ENCODE measurements at regions not wholly inside any gene's neighbourhood (a gene's known extent, or its start where the extent isn't known, plus 50 kb on each side); places are given as distances from the start of the nearest gene placed in this dataset.
"Not testable (repeated sequence)": the region's sequence is repeated elsewhere in the genome, so short reads cannot be mapped to it uniquely, and the experiment has no call there.

- H3K4me1 ChIP-seq (ENCODE audit: control insufficient read depth in 1 of 2, insufficient read depth in 2 of 2, low read length in 2 of 2), result peaks cover 7 to 18% of the 10 kb centered on the region in 2 donors
- H3K4me3 ChIP-seq (ENCODE audit: low read depth in 1 of 2, low read length in 2 of 2), result no peak overlapping the region
- H3K27me3 ChIP-seq (ENCODE audit: control insufficient read depth in 1 of 2, insufficient read depth in 2 of 2, low read length in 2 of 2), result no peaks in the 10 kb centered on the region
- H3K9me3 ChIP-seq (ENCODE audit: control insufficient read depth in 1 of 2, low read length in 2 of 2), result no peaks in the 10 kb centered on the region
- H3K9ac ChIP-seq (ENCODE audit: low read depth in 1 of 2, low read length in 2 of 2), result no peak overlapping the region
- no peak overlapping the region for H3K27ac ChIP-seq (ENCODE audit: low read depth, low read length)
- H3K36me3 ChIP-seq (ENCODE audit: control insufficient read depth in 1 of 2, insufficient read depth in 2 of 2, low read length in 2 of 2), result no peaks in the 10 kb centered on the region
Observed at GRCh38 chr3:40925231-40925630, 274.1 kb upstream of the CTNNB1 start.

DNA sequence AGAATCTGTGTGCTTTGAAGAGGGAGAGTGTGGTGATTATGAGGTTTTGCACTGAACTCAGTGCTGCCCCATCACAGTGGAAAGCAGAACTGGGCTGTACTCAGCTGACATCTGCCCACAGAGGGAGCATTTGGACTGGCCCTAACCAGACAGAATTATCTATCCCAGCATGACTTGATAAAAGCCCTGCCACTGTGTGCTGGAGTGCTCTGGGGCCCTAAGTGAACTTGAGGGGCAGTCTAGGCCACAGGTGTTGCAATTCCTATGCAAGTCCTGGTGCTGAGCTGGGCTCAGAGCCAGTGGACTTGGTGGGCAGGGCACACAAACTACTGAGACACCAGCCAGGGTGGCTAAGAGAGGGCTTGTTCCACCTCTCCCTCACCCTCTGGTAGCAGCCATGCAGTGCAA lies 269.2 kb upstream of the CTNNB1 start:
- Histone ChIP-seq H3K4me1 (ENCODE audit: control insufficient read depth in 1 of 2, insufficient read depth in 2 of 2, low read length in 2 of 2) (peaks cover 0 to 1% of the 10 kb centered on the region in 2 donors), H3K4me3 (ENCODE audit: low read depth in 1 of 2, low read length in 2 of 2) (no peak overlapping the region), H3K36me3 (ENCODE audit: control insufficient read depth in 1 of 2, insufficient read depth in 2 of 2, low read length in 2 of 2) (no peaks in the 10 kb centered on the region), H3K27me3 (ENCODE audit: control insufficient read depth in 1 of 2, insufficient read depth in 2 of 2, low read length in 2 of 2) (no peaks in the 10 kb centered on the region), H3K9me3 (ENCODE audit: control insufficient read depth in 1 of 2, low read length in 2 of 2) (no peaks in the 10 kb centered on the region), H3K9ac (ENCODE audit: low read depth in 1 of 2, low read length in 2 of 2) (no peak overlapping the region), H3K27ac (ENCODE audit: low read depth, low read length) (no peak overlapping the region)

- Histone ChIP-seq H3K27ac (ENCODE audit: low read depth, low read length) (no peak overlapping the region), H3K9ac (ENCODE audit: low read depth in 1 of 2, low read length in 2 of 2) (no peak overlapping the region), H3K36me3 (ENCODE audit: control insufficient read depth in 1 of 2, insufficient read depth in 2 of 2, low read length in 2 of 2) (no peaks in the 10 kb centered on the region), H3K4me3 (ENCODE audit: low read depth in 1 of 2, low read length in 2 of 2) (no peak overlapping the region), H3K9me3 (ENCODE audit: control insufficient read depth in 1 of 2, low read length in 2 of 2) (no peaks in the 10 kb centered on the region), H3K27me3 (ENCODE audit: control insufficient read depth in 1 of 2, insufficient read depth in 2 of 2, low read length in 2 of 2) (no peaks in the 10 kb centered on the region), H3K4me1 (ENCODE audit: control insufficient read depth in 1 of 2, insufficient read depth in 2 of 2, low read length in 2 of 2) (no peaks in the 10 kb centered on the region)
Observed at GRCh38 chr3:40930756-40931155, 268.5 kb upstream of the CTNNB1 start.

- H3K9ac ChIP-seq (ENCODE audit: low read depth in 1 of 2, low read length in 2 of 2), result no peak overlapping the region
- no peaks in the 10 kb centered on the region for H3K27me3 ChIP-seq (ENCODE audit: control insufficient read depth in 1 of 2, insufficient read depth in 2 of 2, low read length in 2 of 2)
- no peaks in the 10 kb centered on the region for H3K36me3 ChIP-seq (ENCODE audit: control insufficient read depth in 1 of 2, insufficient read depth in 2 of 2, low read length in 2 of 2)
- no peak overlapping the region for H3K4me3 ChIP-seq (ENCODE audit: low read depth in 1 of 2, low read length in 2 of 2)
- peaks cover 9% of the 10 kb centered on the region in 2 donors for H3K4me1 ChIP-seq (ENCODE audit: control insufficient read depth in 1 of 2, insufficient read depth in 2 of 2, low read length in 2 of 2)
- no peaks in the 10 kb centered on the region for H3K9me3 ChIP-seq (ENCODE audit: control insufficient read depth in 1 of 2, low read length in 2 of 2)
- H3K27ac ChIP-seq (ENCODE audit: low read depth, low read length), result no peak overlapping the region
Observed at GRCh38 chr3:40938591-40938990, 260.7 kb upstream of the CTNNB1 start.

DNA sequence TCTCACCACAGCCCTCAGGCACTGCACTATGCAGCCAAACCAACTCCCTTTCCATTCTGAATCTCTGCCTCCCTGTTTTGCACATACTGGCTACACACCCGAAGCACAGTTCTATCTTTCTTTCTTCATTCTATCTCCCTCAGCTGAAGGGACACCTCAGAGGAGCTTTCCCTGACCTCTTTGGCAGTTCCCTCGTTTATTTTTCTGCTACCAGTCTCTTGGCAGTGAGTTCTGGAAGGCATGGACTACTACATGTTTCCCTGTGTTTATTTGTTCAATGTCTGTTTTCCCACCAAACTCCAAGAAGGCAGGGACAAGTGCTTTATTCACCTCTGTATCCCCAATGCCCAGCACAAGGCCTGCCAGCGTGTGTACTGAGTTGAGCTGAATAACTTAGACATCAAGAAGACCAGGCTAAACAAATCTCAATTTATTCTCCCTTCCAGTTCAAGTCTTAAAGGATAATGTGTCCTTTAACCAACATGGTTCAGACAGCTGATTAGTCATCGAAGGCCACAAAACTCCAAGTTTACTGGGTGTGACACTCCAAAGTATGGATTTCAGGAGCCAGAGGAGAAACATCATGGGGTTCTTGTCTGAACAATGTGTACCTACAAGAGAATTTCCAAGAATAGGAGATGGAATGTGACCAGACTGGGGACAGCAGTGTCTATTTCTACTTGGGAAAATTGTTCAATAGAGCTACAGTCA lies 260.1 kb upstream of the CTNNB1 start:
- peaks cover 9% of the 10 kb centered on the region in 2 donors for H3K4me1 ChIP-seq (ENCODE audit: control insufficient read depth in 1 of 2, insufficient read depth in 2 of 2, low read length in 2 of 2)
- no peaks in the 10 kb centered on the region for H3K36me3 ChIP-seq (ENCODE audit: control insufficient read depth in 1 of 2, insufficient read depth in 2 of 2, low read length in 2 of 2)
- no peak overlapping the region for H3K9ac ChIP-seq (ENCODE audit: low read depth in 1 of 2, low read length in 2 of 2)
- H3K4me3 ChIP-seq (ENCODE audit: low read depth in 1 of 2, low read length in 2 of 2), result no peak overlapping the region
- no peaks in the 10 kb centered on the region for H3K27me3 ChIP-seq (ENCODE audit: control insufficient read depth in 1 of 2, insufficient read depth in 2 of 2, low read length in 2 of 2)
- H3K9me3 ChIP-seq (ENCODE audit: control insufficient read depth in 1 of 2, low read length in 2 of 2), result no peaks in the 10 kb centered on the region
- no peak overlapping the region for H3K27ac ChIP-seq (ENCODE audit: low read depth, low read length)

DNA sequence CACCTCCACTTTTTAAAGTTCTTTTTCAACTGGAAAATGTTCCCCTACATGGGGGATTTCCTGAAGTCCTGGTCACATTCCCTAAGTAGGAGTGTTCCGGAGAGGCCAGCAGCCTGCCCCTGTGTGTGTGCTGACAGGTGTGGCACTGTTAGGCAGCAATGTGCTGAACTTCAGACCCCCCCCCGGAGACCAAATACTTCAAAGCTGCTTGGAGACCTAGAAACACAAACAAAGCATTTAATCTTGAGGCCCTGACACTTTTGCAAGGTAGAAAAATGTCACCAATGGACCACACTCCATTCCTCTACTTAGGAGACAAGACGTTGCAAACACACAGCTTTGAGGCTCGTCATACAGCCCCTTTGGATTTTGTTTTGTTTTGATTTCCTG lies 259.6 kb upstream of the CTNNB1 start:
- no peak overlapping the region for H3K27ac ChIP-seq (ENCODE audit: low read depth, low read length)
- no peaks in the 10 kb centered on the region for H3K36me3 ChIP-seq (ENCODE audit: control insufficient read depth in 1 of 2, insufficient read depth in 2 of 2, low read length in 2 of 2)
- H3K4me1 ChIP-seq (ENCODE audit: control insufficient read depth in 1 of 2, insufficient read depth in 2 of 2, low read length in 2 of 2), result peaks cover 9% of the 10 kb centered on the region in 2 donors
- H3K4me3 ChIP-seq (ENCODE audit: low read depth in 1 of 2, low read length in 2 of 2), result no peak overlapping the region
- H3K9me3 ChIP-seq (ENCODE audit: control insufficient read depth in 1 of 2, low read length in 2 of 2), result no peaks in the 10 kb centered on the region
- no peaks in the 10 kb centered on the region for H3K27me3 ChIP-seq (ENCODE audit: control insufficient read depth in 1 of 2, insufficient read depth in 2 of 2, low read length in 2 of 2)
- no peak overlapping the region for H3K9ac ChIP-seq (ENCODE audit: low read depth in 1 of 2, low read length in 2 of 2)

GRCh38 chr3:40940651-40941050 lies 258.7 kb upstream of the CTNNB1 start:
- H3K4me3 ChIP-seq (ENCODE audit: low read depth in 1 of 2, low read length in 2 of 2), result no peak overlapping the region
- no peaks in the 10 kb centered on the region for H3K9me3 ChIP-seq (ENCODE audit: control insufficient read depth in 1 of 2, low read length in 2 of 2)
- H3K27ac ChIP-seq (ENCODE audit: low read depth, low read length), result no peak overlapping the region
- no peak overlapping the region for H3K9ac ChIP-seq (ENCODE audit: low read depth in 1 of 2, low read length in 2 of 2)
- no peaks in the 10 kb centered on the region for H3K36me3 ChIP-seq (ENCODE audit: control insufficient read depth in 1 of 2, insufficient read depth in 2 of 2, low read length in 2 of 2)
- no peaks in the 10 kb centered on the region for H3K27me3 ChIP-seq (ENCODE audit: control insufficient read depth in 1 of 2, insufficient read depth in 2 of 2, low read length in 2 of 2)
- peaks cover 9% of the 10 kb centered on the region in 2 donors for H3K4me1 ChIP-seq (ENCODE audit: control insufficient read depth in 1 of 2, insufficient read depth in 2 of 2, low read length in 2 of 2)

GRCh38 chr3:40947022-40947421 lies 252.3 kb upstream of the CTNNB1 start:
- not testable (repeated sequence) for H3K4me3 ChIP-seq (ENCODE audit: low read depth in 1 of 2, low read length in 2 of 2); H3K9me3 ChIP-seq (ENCODE audit: control insufficient read depth in 1 of 2, low read length in 2 of 2); H3K36me3 ChIP-seq (ENCODE audit: control insufficient read depth in 1 of 2, insufficient read depth in 2 of 2, low read length in 2 of 2); H3K4me1 ChIP-seq (ENCODE audit: control insufficient read depth in 1 of 2, insufficient read depth in 2 of 2, low read length in 2 of 2); H3K9ac ChIP-seq (ENCODE audit: low read depth in 1 of 2, low read length in 2 of 2); H3K27ac ChIP-seq (ENCODE audit: low read depth, low read length); H3K27me3 ChIP-seq (ENCODE audit: control insufficient read depth in 1 of 2, insufficient read depth in 2 of 2, low read length in 2 of 2)

DNA sequence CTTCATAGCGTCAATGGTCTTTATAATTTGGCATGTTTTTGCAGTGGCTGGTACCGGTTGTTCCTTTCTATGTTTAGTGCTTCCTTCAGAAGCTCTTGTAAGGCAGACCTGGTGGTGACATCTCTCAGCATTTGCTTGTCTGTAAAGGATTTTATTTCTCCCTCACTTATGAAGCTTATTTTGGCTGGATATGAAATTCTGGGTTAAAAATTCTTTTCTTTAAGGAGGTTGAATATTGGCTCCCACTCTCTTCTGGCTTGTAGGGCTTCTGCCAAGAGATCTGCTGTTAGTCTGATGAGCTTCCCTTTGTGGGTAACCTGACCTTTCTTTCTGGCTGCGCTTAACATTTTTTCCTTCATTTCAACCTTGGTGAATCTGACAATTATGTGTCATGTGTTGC lies 250.0 kb upstream of the CTNNB1 start:
- H3K9me3 ChIP-seq (ENCODE audit: control insufficient read depth in 1 of 2, low read length in 2 of 2); H3K4me1 ChIP-seq (ENCODE audit: control insufficient read depth in 1 of 2, insufficient read depth in 2 of 2, low read length in 2 of 2); H3K9ac ChIP-seq (ENCODE audit: low read depth in 1 of 2, low read length in 2 of 2); H3K4me3 ChIP-seq (ENCODE audit: low read depth in 1 of 2, low read length in 2 of 2); H3K36me3 ChIP-seq (ENCODE audit: control insufficient read depth in 1 of 2, insufficient read depth in 2 of 2, low read length in 2 of 2); H3K27me3 ChIP-seq (ENCODE audit: control insufficient read depth in 1 of 2, insufficient read depth in 2 of 2, low read length in 2 of 2); H3K27ac ChIP-seq (ENCODE audit: low read depth, low read length): not testable (repeated sequence)

GRCh38 chr3:40951636-40952035 lies 247.7 kb upstream of the CTNNB1 start:
- no peaks in the 10 kb centered on the region for H3K27me3 ChIP-seq (ENCODE audit: control insufficient read depth in 1 of 2, insufficient read depth in 2 of 2, low read length in 2 of 2)
- no peak overlapping the region for H3K9ac ChIP-seq (ENCODE audit: low read depth in 1 of 2, low read length in 2 of 2)
- H3K4me1 ChIP-seq (ENCODE audit: control insufficient read depth in 1 of 2, insufficient read depth in 2 of 2, low read length in 2 of 2), result no peaks in the 10 kb centered on the region
- H3K4me3 ChIP-seq (ENCODE audit: low read depth in 1 of 2, low read length in 2 of 2), result no peak overlapping the region
- H3K9me3 ChIP-seq (ENCODE audit: control insufficient read depth in 1 of 2, low read length in 2 of 2), result peaks cover 0 to 6% of the 10 kb centered on the region in 2 donors
- H3K36me3 ChIP-seq (ENCODE audit: control insufficient read depth in 1 of 2, insufficient read depth in 2 of 2, low read length in 2 of 2), result no peaks in the 10 kb centered on the region
- no peak overlapping the region for H3K27ac ChIP-seq (ENCODE audit: low read depth, low read length)
